K562 (cell line): ENCODE measurements at regions not wholly inside any gene's neighbourhood (a gene's known extent, or its start where the extent isn't known, plus 50 kb on each side); places are given as distances from the start of the nearest gene placed in this dataset.

Source experiments
- ATAC-seq: fragments of 200-7000 bp; cut with Tn5 transposase; 3 replicates; pipeline ENCODE4 v1.9.1; 2020; ENCODE audit warnings: moderate library complexity
- BruUV-seq: library from RNA; stranded (reverse); fragments of 400-500 nt; replicated peaks from 2 replicates; lab custom pipeline; 2021; lab: Mats Ljungman, UMichigan
- CTCF ChIA-PET: fragments of 300-600 bp; formaldehyde crosslinking; extraction: SDS; loops from one replicate; lab custom pipeline; 2021; ENCODE audit warnings: low intra/inter-chr PET ratio; lab: Yijun Ruan, JAX
- POLR2A ChIA-PET: fragments of 300-600, 350-650 bp; sonication (Branson Sonifier 250); formaldehyde crosslinking; extraction: SDS; loops from one replicate; lab custom pipeline; 2021; ENCODE audit warnings: antibody characterized with exemption, inconsistent platforms; lab: Yijun Ruan, JAX
- DNase-seq, 4 experiments: peaks; one replicate each; pipeline versions ENCODE4 v3.0.0 to v3.0.0-alpha.2; 2011 to 2018; ENCODE audit warnings: low spot score in 3 of 4, mixed read lengths in 3 of 4; ENCODE audit errors: extremely low read depth in 1 of 4
- FAIRE-seq: peaks from 2 replicates; lab custom pipeline; 2011; peaks lifted over from hg19 to GRCh38; lab: Jason Lieb, UNC
- H2AFZ ChIP-seq: 2 replicates; pipeline ENCODE4 v1.6.0; 2011; ENCODE audit warnings: low read depth, low read length, control low read depth, inconsistent platforms
- H3K27ac ChIP-seq: fragments of 200-600 bp; 3 replicates; pipeline ENCODE4 v1.8.0; 2011; ENCODE audit warnings: low read depth, mild to moderate bottlenecking, control low read depth, inconsistent platforms, low read length, moderate library complexity, mixed read lengths; ENCODE audit errors: extremely low read depth
- H3K27me3 ChIP-seq, 2 experiments: fragments of 300-600 bp in 1 of 2; 2 replicates in 1 of 2; 3 replicates in 1 of 2; pipeline versions ENCODE4 v1.6.0 to v1.8.0; 2011; ENCODE audit warnings: inconsistent platforms in 2 of 2, low read length in 2 of 2, mild to moderate bottlenecking in 1 of 2, mixed read lengths in 1 of 2, moderate library complexity in 1 of 2; ENCODE audit not compliant: control insufficient read depth in 2 of 2, insufficient read depth in 2 of 2
- H3K36me3 ChIP-seq: fragments of 300-600 bp; 3 replicates; pipeline ENCODE4 v1.8.0; 2011; ENCODE audit warnings: mild to moderate bottlenecking, low read length, inconsistent platforms; ENCODE audit not compliant: control insufficient read depth, insufficient read depth
- H3K4me1 ChIP-seq, 2 experiments: fragments of 200-600 bp in 1 of 2; replicated peaks in 1 of 2; 2 replicates in 1 of 2; 3 replicates in 1 of 2; pipeline versions ENCODE4 v1.5.1 to v1.8.0; 2011; ENCODE audit warnings: inconsistent platforms in 2 of 2, low read length in 2 of 2, mild to moderate bottlenecking in 1 of 2, mixed read lengths in 1 of 2, moderate library complexity in 1 of 2; ENCODE audit not compliant: control insufficient read depth in 2 of 2, insufficient read depth in 2 of 2
- H3K4me2 ChIP-seq: 2 replicates; pipeline ENCODE4 v1.6.1; 2011; ENCODE audit warnings: low read length, control low read depth, inconsistent platforms, mixed read lengths; ENCODE audit not compliant: insufficient read depth
- H3K4me3 ChIP-seq: fragments of 200-600 bp; sonication (generic), shearing (Covaris generic); 2 replicates; pipeline ENCODE4 v1.5.1; 2016; ENCODE audit warnings: control low read depth, inconsistent platforms
- H3K79me2 ChIP-seq: fragments of 200-600 bp; 3 replicates; pipeline ENCODE4 v1.8.0; 2011; ENCODE audit warnings: low read length, inconsistent platforms; ENCODE audit not compliant: control insufficient read depth, insufficient read depth
- H3K9ac ChIP-seq, 2 experiments: 2 replicates each; pipeline versions ENCODE4 v1.6.0 to v1.6.1; 2011; ENCODE audit warnings: low read depth in 2 of 2, low read length in 2 of 2, control low read depth in 1 of 2, inconsistent platforms in 1 of 2, mild to moderate bottlenecking in 1 of 2, mixed read lengths in 1 of 2; ENCODE audit not compliant: insufficient read depth in 1 of 2
- H3K9me1 ChIP-seq: one replicate; pipeline ENCODE4 v1.6.0; 2011; ENCODE audit warnings: inconsistent platforms, mild to moderate bottlenecking, low read length, moderate library complexity; ENCODE audit not compliant: control insufficient read depth, insufficient read depth
- H3K9me3 ChIP-seq: replicated peaks from 2 replicates; pipeline ENCODE4 v1.5.1; 2011; ENCODE audit warnings: low read depth, low read length, inconsistent platforms; ENCODE audit not compliant: control insufficient read depth, insufficient read depth
- H4K20me1 ChIP-seq: replicated peaks from 2 replicates; pipeline ENCODE4 v1.6.1; 2011; ENCODE audit warnings: low read length, inconsistent platforms, mixed read lengths; ENCODE audit not compliant: control insufficient read depth, insufficient read depth
- ARHGAP35 ChIP-seq: fragments of 450-650 bp; IDR thresholded peaks from 2 replicates; pipeline ENCODE4 v1.6.1; 2018; ENCODE audit not compliant: partially characterized antibody
- HMG20B ChIP-seq: fragments of 250-450 bp; sonication (Bioruptor Pico); IDR thresholded peaks from 2 replicates; pipeline ENCODE4 v1.5.0; 2021; ENCODE audit warnings: mild to moderate bottlenecking
- MAFG ChIP-seq: fragments of 450-650 bp; conservative IDR thresholded peaks from 2 replicates; pipeline ENCODE4 v1.6.1; 2016; ENCODE audit warnings: missing genetic modification characterization, missing compliant biosample characterization
- MXD1 ChIP-seq: fragments of 250-450 bp; sonication (Bioruptor Pico); IDR thresholded peaks from 2 replicates; pipeline ENCODE4 v1.8.0; 2021; ENCODE audit warnings: borderline replicate concordance, mild to moderate bottlenecking, moderate library complexity; ENCODE audit not compliant: poor library complexity, severe bottlenecking
- MYNN ChIP-seq, 2 experiments: sonication (generic); formaldehyde crosslinking in 1 of 2; IDR thresholded peaks; 2 replicates each; pipeline versions ENCODE4 v1.5.0 to v1.6.1; 2016 to 2020; ENCODE audit warnings: antibody characterized with exemption in 1 of 2, missing genetic modification reagents in 1 of 2
- NFYB ChIP-seq: IDR thresholded peaks from 2 replicates; pipeline ENCODE4 v1.6.1; 2011; ENCODE audit warnings: mild to moderate bottlenecking, moderate library complexity; ENCODE audit not compliant: insufficient read length; ENCODE audit errors: extremely low read depth
- RAD21 ChIP-seq, 2 experiments: fragments of 250-450 bp in 1 of 2; fragments of 450-650 bp in 1 of 2; sonication (Bioruptor Pico) in 1 of 2; formaldehyde crosslinking in 1 of 2; IDR thresholded peaks in 1 of 2; conservative IDR thresholded peaks in 1 of 2; 2 replicates each; pipeline versions ENCODE4 v1.4.0 to v1.8.0; 2020 to 2022; ENCODE audit warnings: mild to moderate bottlenecking in 2 of 2, moderate library complexity in 1 of 2
- SMAD2 ChIP-seq: fragments of 150-350 bp; IDR thresholded peaks from 2 replicates; pipeline ENCODE4 v1.6.1; 2014; ENCODE audit warnings: low read depth, mild to moderate bottlenecking, low read length
- SMARCB1 ChIP-seq: IDR thresholded peaks from 2 replicates; pipeline ENCODE4 v1.6.1; 2011; ENCODE audit warnings: improper control_type of control experiment, low read depth; ENCODE audit not compliant: insufficient read length
- SP1 ChIP-seq: sonication (generic); formaldehyde crosslinking; IDR thresholded peaks from 2 replicates; pipeline ENCODE4 v1.8.1; 2022; ENCODE audit warnings: mild to moderate bottlenecking, missing genetic modification reagents
- TBP ChIP-seq: optimal IDR thresholded peaks from 2 replicates; pipeline ENCODE3; 2011; ENCODE audit warnings: low read depth, low read length, improper control_type of control experiment
- ZBTB43 ChIP-seq: sonication (generic); formaldehyde crosslinking; IDR thresholded peaks from 2 replicates; pipeline ENCODE4 v1.8.0; 2023; ENCODE audit warnings: mild to moderate bottlenecking, missing genetic modification reagents
- ZNF24 ChIP-seq: fragments of 450-650 bp; IDR thresholded peaks from 2 replicates; pipeline ENCODE4 v1.6.1; 2016
- ZNF318 ChIP-seq, 2 experiments: fragments of 450-650 bp; IDR thresholded peaks; 2 replicates each; pipeline ENCODE4 v1.6.1; 2016; ENCODE audit warnings: mild to moderate bottlenecking in 2 of 2, borderline replicate concordance in 1 of 2, low read depth in 1 of 2, moderate library complexity in 1 of 2
- WGBS: fragments of 100-300 bp; shearing (Covaris generic); methylation state at CpG from one replicate; pipeline ENCODE4 v1.1.6; 2016; ENCODE audit warnings: low coverage, mixed read lengths; ENCODE audit not compliant: insufficient coverage; ENCODE audit errors: missing lambda C conversion rate; 5-methylcytosine and 5-hydroxymethylcytosine counted together
- in situ Hi-C: fragments of 300-500 bp; cut with MboI; formaldehyde crosslinking; loops from 4 replicates; pipeline ENCODE4 v1.15.0; 2018; ENCODE audit warnings: inconsistent platforms, mixed read lengths
- intact Hi-C: fragments of 100-400 bp; cut with micrococcal nuclease; formaldehyde crosslinking; loops from 2 replicates; pipeline ENCODE4 v1.14.2; 2022

GRCh38 chr3:18252578-18252977, 172.6 kb downstream of the SATB1 start:
- in situ Hi-C loops, result no loop called here
- FAIRE-seq, result no peak
- POLR2A ChIA-PET, result no interaction called here
- TF ChIP-seq MXD1 (no peak), SMARCB1 (no peak), HMG20B (no peak), MYNN (IDR thresholded peaks at IDR 0.05) (no peak), MYNN (CRISPR knock-in tag; IDR thresholded peaks at IDR 0.05) (no peak), ZNF318 (IDR thresholded peaks at IDR 0.05; ENCODE audit: borderline replicate concordance in 1 of 2, low read depth in 1 of 2) (no peak), TBP (no peak), ZNF24 (no peak), SMAD2 (no peak), ZBTB43 (CRISPR knock-in tag) (no peak), RAD21 (CRISPR knock-in tag; conservative IDR thresholded peaks at IDR 0.05 in 1 of 2, IDR thresholded peaks at IDR 0.05 in 1 of 2) (no peak), NFYB (no peak), SP1 (CRISPR knock-in tag) (no peak), ARHGAP35 (no peak), MAFG (tag) (no peak)

More at GRCh38 chr3:18252578-18252977, 172.6 kb downstream of the SATB1 start:
- Histone ChIP-seq H3K9me1 (no peaks in the 10 kb centered on the region), H3K9me3 (0 out of 2 replicates have a peak, but pooled peaks cover 2% of the 10 kb centered on the region), H3K27ac (no peak overlapping the region), H3K79me2 (no peaks in the 10 kb centered on the region), H3K36me3 (no peaks in the 10 kb centered on the region), H3K9ac (no peak overlapping the region), H3K4me3 (no peak overlapping the region), H3K27me3 (no peaks in the 10 kb centered on the region), H3K4me2 (no peak overlapping the region), H4K20me1 (no peaks in the 10 kb centered on the region), H2AFZ (no peak overlapping the region), H3K4me1 (no peaks in the 10 kb centered on the region)
- no peak for ATAC-seq
- intact Hi-C loops, result no loop called here
- no TSS peak for BruUV-seq
- no peak for DNase-seq
- CTCF ChIA-PET, result no interaction called here
- WGBS, result 0% methylated on average over 4 of the region's 4 CpGs
